NOMO-1 treated with dmso at 0.1 percent for 144 hours (cell line): ENCODE measurements at regions not wholly inside any gene's neighbourhood (a gene's known extent, or its start where the extent isn't known, plus 50 kb on each side); places are given as distances from the start of the nearest gene placed in this dataset.

Experiments used
- DNase-seq: peaks from one replicate; lab custom pipeline; 2025; ENCODE audit not compliant: unreplicated experiment; lab: John Stamatoyannopoulos, UW

- no peak for DNase-seq
These were observed 865.0 kb upstream of the CDH2 start for GRCh38 chr18:29041976-29042375.

DNA sequence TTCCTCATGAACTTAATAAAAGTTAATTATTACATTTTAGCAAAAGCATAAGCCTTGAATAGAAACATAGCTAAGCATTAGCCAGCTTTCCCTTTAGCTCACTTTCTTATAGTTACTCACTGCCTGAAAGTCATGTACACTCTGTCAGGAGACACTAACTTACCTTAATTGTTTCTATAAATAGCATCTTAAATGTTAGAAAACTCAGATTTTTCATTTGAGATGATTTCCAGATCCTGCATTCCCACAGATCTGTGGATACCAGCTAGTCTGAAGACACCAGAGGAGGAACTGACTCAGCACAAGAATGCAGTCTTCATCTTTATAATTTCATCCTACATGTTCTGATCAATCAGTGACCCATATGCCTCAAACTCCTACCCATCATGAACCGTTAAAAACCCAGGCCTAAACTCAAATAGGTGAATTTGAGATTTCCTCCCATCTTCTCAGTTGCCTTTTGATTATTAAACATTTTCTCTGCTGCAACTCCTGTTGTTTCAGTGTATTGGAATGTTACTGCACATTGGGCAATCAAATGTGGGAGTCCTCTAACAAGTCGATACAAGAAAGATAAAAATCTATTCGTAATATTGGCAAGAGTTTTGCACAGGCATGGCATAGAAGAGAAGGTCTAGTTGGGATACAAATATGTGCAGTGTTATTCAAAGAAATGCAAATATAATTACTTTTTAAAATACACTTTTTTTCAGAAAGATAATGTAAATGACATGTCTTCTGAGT is 857.4 kb upstream of the CDH2 start:
- no peak for DNase-seq

- DNase-seq: no peak
These were observed 851.6 kb upstream of the CDH2 start for GRCh38 chr18:29028560-29028959.

- DNase-seq: no peak
These were observed 842.0 kb upstream of the CDH2 start for GRCh38 chr18:29018976-29019375.

GRCh38 chr18:29012883-29013465 is 836.0 kb upstream of the CDH2 start:
- no peak for DNase-seq

- no peak for DNase-seq
These were observed 835.4 kb upstream of the CDH2 start for GRCh38 chr18:29012364-29012763.

DNA sequence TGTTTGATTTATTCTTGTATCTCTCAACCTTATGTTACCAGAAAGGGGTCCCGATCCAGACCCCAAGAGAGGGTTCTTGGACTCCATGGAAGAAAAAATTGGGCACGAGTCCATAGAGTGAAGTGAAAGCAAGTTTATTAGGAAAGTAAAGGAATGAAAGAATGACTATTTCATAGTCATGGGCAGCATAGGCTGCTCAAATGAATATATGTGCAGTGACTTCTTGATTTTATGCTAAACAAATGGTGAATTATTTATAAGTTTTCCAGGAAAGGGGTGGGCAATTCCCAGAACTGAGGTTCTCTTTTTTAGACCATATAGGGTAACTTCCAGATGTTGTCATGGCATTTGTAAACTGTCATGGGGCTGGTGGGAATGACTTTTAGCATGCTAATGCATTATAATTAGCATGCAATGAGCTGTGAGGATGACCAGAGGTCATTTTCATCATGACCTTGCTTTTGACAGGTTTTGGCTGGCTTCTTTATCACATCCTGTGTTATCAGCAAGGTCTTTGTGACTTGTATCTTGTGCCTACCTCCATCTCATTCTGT is 832.4 kb upstream of the CDH2 start:
- no peak for DNase-seq

DNA sequence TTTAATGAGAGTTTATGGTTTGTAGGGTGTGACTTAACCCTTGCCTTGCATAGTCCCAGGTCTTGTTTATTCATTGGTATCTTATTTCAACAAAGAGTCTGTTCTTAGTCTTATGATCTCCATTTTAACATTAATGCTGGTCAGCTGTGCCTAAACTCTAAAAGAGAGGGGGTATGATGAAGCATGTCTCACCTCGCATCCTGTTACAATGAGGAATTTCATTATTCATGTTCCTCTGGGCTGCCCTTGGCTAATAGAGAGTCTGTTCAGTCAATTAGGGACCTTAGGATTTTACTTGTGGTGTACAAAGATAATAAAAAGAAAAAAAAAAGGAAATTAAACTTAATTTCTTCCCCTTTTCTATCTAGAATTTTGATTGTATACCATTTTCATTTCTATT is 831.9 kb upstream of the CDH2 start:
- no peak for DNase-seq

DNA sequence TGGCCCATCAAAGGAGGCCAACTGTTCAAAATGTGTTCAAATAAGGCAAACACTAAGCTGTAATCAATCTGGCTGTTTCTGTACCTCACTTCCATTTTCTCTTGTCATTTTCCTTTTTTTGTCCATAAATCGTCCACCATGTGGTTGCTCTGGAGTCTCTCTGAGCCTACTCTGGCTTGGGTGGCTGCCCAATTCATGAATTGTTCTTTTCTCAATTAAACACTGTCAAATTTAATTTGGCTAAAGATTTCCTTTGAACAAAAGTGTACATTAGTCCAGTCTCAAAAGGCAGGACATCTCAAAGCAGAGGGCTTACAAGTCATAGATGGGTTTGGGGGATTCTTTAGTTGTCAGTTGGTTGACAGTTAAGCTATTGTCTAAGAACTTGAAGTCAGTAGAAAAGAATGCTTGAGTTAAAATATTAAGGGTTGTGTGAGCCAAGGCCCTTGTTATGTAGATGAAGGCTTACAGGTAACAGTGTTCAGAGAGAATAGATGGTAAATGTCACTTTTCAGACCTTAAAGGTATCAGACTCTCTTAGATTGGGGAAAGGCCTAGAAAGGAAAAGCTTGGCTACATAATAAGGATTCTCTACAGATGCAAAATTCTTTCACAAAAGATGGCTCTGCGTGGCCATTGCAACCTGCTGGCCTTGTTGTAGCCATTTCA is 831.2 kb upstream of the CDH2 start:
- DNase-seq: no peak

GRCh38 chr18:29004921-29005320 is 828.0 kb upstream of the CDH2 start:
- DNase-seq: no peak

GRCh38 chr18:29003194-29003593 is 826.3 kb upstream of the CDH2 start:
- DNase-seq: no peak

DNA sequence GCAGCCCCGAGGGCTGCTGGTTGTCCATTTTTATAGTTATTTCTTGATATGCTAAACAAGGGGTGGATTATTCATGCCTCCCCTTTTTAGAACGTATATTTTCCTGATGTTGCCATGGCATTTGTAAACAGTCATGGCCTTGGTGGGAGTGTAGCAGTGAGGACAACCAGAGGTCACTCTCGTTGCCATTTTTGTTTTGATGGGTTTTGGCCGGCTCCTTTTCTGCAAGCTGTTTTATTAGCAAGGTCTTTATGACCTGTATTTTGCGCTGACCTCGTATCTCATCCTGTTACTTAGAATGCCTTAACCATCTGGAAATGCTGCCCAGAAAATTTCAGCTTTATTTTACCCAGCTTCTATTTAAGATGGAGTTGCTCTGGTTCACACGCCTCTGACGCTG is 825.8 kb upstream of the CDH2 start:
- DNase-seq: no peak

DNA sequence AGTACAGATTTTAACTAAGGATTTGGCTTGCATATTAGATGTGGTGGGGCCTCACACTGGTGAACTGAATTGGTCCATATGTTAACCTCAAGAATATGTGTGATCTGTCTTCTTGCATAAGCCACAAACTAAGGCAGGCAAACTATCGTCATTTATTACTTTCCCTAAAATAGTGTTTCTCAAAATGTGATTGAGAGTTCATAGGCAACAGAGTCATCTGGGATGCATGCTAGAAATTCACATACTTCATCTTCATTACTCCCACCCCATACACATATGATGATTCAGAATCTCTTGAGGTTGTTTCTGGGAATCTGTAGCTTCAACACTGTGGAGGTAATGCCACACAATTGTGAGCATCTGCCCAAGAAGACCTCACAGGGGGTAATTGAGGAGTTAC is 822.8 kb upstream of the CDH2 start:
- DNase-seq: no peak

DNA sequence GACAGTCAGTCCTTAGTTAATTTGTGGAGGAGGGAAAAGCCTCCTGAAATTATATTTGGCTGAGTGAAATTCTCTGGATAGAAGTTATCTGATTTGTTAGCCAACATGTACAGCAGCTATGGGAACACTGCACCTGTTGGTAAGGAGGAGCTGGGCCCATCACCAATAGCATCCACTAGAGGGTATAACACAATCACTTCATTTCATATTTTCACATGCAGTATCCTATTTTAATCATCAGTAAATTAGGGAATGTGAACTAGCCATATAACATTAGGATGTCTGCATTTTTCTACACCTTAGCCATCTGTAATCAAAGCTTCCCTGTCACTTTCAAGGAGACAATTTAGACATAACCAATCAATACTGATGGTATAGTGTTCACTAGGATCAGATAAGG is 818.4 kb upstream of the CDH2 start:
- no peak for DNase-seq

GRCh38 chr18:28984731-28985130 is 807.8 kb upstream of the CDH2 start:
- DNase-seq: no peak

DNA sequence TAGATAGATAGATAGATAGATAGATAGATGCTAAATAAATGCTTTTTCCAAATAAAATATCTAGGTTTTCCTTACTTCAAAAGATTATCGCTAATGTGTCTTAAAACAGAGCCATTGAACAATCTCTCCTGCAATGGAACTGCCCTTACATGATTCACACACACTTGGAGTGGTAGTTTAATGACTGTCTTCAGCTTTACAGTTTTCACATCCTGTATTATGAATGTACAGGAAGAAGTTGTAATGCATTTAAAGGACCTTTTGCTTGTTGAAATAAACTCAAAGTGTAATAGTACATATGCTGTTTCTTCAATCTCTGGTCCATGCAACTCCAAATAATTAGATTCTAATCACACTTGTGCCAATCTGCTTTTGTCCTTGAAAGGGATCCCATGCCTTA is 797.6 kb upstream of the CDH2 start:
- DNase-seq: no peak

DNA sequence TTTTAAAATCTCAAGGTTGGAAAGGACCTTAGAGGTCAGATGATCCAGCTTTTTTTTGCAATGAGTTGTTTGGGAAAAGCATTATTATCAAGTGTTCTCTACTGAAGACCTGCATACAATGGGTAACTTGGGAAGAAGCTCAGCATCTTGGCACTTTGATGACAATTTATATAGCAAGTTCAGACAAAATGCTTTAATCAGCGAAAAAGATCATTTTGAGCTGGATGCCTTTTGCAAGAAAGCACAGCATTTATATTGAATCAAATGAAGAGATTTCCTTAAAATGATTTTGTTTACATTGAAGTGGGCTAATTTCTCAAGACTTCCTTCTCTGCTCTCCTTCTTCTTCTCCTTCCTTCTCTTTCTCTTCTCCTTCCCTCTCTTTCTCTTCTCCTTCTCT is 796.4 kb upstream of the CDH2 start:
- DNase-seq: no peak

- DNase-seq: no peak
These were observed 795.5 kb upstream of the CDH2 start for GRCh38 chr18:28972333-28972907.

- no peak for DNase-seq
These were observed 786.6 kb upstream of the CDH2 start for GRCh38 chr18:28963481-28963880.

DNA sequence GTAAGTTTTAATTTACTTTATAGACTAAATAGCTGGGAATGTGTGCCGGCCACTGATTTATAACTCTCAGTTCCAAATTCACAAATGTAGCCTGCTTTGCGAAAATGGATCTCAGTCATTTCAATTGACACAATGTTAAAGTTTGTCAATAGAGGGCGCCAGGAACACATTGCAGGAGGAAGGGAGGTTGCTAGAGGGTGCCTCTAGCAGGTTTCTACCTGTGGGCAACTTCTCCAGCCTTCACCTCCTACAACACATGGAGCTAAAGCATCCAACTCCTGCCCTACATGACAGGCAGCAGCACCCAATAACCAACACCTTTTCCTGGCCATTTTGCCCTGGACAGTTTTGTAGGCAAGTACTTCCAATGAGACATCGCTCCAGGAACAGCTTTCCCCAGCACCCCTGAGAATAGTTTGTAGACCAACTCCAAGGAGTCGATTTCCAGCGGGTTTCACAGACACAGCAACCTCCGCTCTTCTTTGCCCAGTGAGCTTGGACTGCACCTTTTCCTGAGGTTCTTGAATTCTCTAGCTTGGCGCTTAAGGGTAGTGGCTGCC is 784.8 kb upstream of the CDH2 start:
- DNase-seq: peak; percentile 2

DNA sequence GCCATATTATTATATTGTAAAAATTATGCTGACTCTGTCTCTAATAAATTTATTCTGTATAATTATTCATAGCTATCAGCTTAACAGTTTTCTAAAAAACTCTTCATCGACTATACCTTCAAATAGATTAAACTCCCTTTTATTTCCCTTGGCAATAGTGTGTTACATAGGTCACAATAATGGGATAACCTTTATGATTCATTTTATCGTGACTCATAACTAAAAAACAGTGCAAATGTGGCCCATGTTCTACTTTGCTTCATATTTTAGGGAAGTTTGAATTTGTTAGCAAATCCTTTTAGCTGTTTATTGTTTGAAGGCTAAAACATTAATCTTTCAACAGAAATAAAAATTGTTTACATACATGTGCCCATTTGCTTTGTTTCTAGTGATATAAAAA is 783.2 kb upstream of the CDH2 start:
- no peak for DNase-seq

DNA sequence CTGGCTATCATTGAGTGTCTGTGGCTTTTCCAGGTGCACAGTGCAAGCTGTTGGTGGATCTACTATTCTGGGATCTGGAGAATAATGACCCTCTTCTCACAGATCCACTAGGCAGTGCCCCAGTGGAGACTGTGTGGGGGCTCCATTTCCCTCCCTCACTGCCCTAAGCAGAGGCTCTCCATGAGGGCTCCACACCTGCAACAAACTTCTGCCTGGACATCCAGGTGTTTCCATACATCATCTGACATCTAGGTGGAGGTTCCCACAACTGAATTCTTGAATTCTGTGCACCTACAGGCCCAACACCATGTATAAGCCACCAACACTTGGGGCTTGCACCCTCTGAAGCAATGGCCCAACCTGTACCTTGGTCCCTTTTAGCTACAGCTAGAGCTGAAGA is 775.4 kb upstream of the CDH2 start:
- DNase-seq: no peak
